Body of pancreas (tissue), 4 donors: ENCODE measurements at regions not wholly inside any gene's neighbourhood (a gene's known extent, or its start where the extent isn't known, plus 50 kb on each side); places are given as distances from the start of the nearest gene placed in this dataset.

ENCODE experiments used
- ATAC-seq: fragments of 150-250 bp; one replicate; pipeline ENCODE4 v1.9.1; 2016
- DNase-seq, 4 donors: peaks; one replicate each; pipeline ENCODE4 v3.0.0-alpha.2; 2019
- H3K27ac ChIP-seq, 4 donors: fragments of 200-600 bp; sonication (generic); 1 replicate in 3 of 4; 2 replicates in 1 of 4; pipeline versions ENCODE4 v1.5.1 to v1.6.1; 2016 to 2019; ENCODE audit warnings: mild to moderate bottlenecking in 1 of 4, mixed read lengths in 1 of 4, moderate library complexity in 1 of 4
- H3K27me3 ChIP-seq, 2 donors: fragments of 200-600 bp; sonication (generic); one replicate each; pipeline ENCODE4 v1.6.0; 2016; ENCODE audit warnings: mild to moderate bottlenecking in 1 of 2
- H3K36me3 ChIP-seq, 2 donors: fragments of 200-600 bp; sonication (generic); replicated peaks in 1 of 2; 2 replicates each; pipeline ENCODE4 v1.5.1; 2016; ENCODE audit warnings: low read depth in 2 of 2; ENCODE audit not compliant: insufficient read depth in 1 of 2
- H3K4me1 ChIP-seq: fragments of 200-600 bp; sonication (generic); one replicate; pipeline ENCODE4 v1.6.0; 2016
- H3K4me3 ChIP-seq, 2 donors: fragments of 200-600 bp; sonication (generic); 1 replicate in 1 of 2; 2 replicates in 1 of 2; pipeline ENCODE4 v1.5.1; 2016 to 2019
- H3K9me3 ChIP-seq, 3 donors: fragments of 200-600 bp; sonication (generic); 1 replicate in 2 of 3; 2 replicates in 1 of 3; pipeline ENCODE4 v1.5.1; 2016
- POLR2A ChIP-seq, 3 donors: fragments of 450-650 bp; IDR thresholded peaks; one replicate each; pipeline ENCODE4 v1.6.1; 2016; ENCODE audit warnings: antibody characterized with exemption in 3 of 3, mild to moderate bottlenecking in 2 of 3
- WGBS, 2 donors: methylation state at CpG; one replicate each; pipeline ENCODE4 v1.1.5; 2017; 5-methylcytosine and 5-hydroxymethylcytosine counted together
- intact Hi-C: fragments of 100-400 bp; cut with DNase I; formaldehyde crosslinking; loops from one replicate; pipeline ENCODE4 v1.15.1; 2023
- TF ChIP-seq, protein P1 (sequence below), 7 experiments: fragments of 450-650 bp in 4 of 7; fragments of 200-600 bp in 3 of 7; sonication (generic) in 3 of 7; IDR thresholded peaks; one replicate each; pipeline ENCODE4 v1.5.1; 2016 to 2019; ENCODE audit warnings: antibody characterized with exemption in 7 of 7

DNA sequence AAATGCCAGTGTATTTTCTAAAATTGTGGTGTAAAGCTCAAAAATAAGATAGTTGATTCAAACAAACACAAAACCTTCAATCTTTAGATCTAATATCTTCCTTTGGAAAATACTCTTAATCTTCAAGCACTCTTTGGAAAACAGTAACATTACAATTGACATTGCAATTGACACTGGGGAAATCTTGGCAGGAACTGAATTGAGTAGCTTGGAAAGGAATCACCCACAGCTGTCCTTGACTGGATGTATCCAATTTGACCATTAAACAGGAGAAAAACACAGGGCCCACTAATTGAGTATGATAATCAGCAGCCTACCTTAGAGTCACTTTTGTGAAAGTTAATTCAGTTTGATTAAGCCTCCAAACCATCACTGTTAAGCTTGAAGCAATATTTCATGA, 776.7 kb downstream of the DTWD2 start:
- Histone ChIP-seq H3K27me3 (no peaks in the 10 kb centered on the region), H3K4me3 (no peak overlapping the region), H3K27ac (no peak overlapping the region), H3K36me3 (no peaks in the 10 kb centered on the region), H3K9me3 (peaks cover 0 to 11% (median 0%) of the 10 kb centered on the region in 3 donors), H3K4me1 (no peaks in the 10 kb centered on the region)
- no peak for TF ChIP-seq POLR2A (IDR thresholded peaks at IDR 0.05)
- no peak for DNase-seq
- ATAC-seq, result no peak
- intact Hi-C loops, result no loop called here

DNA sequence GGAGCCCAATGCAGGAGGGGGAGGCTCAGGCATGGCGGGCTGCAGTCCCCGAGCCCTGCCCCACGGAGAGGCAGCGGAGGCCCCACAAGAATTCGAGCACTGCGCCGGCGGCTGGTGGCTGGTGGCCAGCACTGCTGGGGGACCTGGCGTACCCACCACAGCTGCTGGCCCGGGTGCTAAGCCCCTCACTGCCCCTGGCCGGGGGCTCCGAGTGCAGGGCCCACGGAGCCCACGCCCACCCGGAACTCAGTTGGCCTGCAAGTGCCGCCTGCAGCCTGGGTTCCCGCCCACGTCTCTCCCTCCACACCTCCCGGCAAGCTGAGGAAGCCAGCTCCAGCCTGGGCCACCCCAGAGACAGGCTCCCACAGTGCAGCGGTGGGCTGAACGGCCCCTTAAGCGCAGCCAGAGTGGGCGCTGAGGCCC, 780.3 kb downstream of the DTWD2 start:
- ATAC-seq (no peak), DNase-seq (no peak)
- H3K4me3 ChIP-seq, result no peak overlapping the region
- 88 to 92% methylated on average over 10 to 23 of the region's 23 CpGs for WGBS, 2 donors
- TF ChIP-seq POLR2A (IDR thresholded peaks at IDR 0.05), result no peak
- TF ChIP-seq, protein P1, sequence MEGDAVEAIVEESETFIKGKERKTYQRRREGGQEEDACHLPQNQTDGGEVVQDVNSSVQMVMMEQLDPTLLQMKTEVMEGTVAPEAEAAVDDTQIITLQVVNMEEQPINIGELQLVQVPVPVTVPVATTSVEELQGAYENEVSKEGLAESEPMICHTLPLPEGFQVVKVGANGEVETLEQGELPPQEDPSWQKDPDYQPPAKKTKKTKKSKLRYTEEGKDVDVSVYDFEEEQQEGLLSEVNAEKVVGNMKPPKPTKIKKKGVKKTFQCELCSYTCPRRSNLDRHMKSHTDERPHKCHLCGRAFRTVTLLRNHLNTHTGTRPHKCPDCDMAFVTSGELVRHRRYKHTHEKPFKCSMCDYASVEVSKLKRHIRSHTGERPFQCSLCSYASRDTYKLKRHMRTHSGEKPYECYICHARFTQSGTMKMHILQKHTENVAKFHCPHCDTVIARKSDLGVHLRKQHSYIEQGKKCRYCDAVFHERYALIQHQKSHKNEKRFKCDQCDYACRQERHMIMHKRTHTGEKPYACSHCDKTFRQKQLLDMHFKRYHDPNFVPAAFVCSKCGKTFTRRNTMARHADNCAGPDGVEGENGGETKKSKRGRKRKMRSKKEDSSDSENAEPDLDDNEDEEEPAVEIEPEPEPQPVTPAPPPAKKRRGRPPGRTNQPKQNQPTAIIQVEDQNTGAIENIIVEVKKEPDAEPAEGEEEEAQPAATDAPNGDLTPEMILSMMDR (IDR thresholded peaks at IDR 0.05), result no peak
- peaks cover 0 to 11% (median 0%) of the 10 kb centered on the region in 3 donors for H3K9me3 ChIP-seq
- H3K27me3 ChIP-seq, result no peaks in the 10 kb centered on the region
- intact Hi-C loops, result no loop called here
- no peak overlapping the region for H3K27ac ChIP-seq
- H3K4me1 ChIP-seq, result no peaks in the 10 kb centered on the region
- H3K36me3 ChIP-seq, result no peaks in the 10 kb centered on the region

DNA sequence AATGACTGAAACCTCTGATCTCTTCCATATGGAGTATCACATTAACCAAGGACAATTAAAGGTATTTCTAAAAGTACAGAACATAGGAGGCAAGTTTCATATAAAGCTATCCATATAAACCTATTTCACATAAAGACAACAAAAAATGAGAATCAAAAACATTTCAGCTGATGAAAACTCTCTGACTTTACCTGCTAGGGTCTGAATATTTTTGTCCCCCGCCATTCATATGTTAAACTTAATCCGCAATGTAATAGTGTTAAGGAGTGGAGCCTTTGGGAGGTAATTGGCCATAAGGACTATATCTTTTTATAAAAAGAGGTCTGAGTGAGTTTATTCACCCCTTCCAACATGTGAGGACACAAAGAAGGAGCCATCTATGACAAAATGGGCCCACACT, 788.5 kb downstream of the DTWD2 start:
- WGBS, 2 donors, result 81 to 89% methylated on average over 2 of the region's 2 CpGs
- Histone ChIP-seq H3K36me3 (no peaks in the 10 kb centered on the region), H3K9me3 (no peaks in the 10 kb centered on the region), H3K4me1 (no peaks in the 10 kb centered on the region), H3K4me3 (no peak overlapping the region), H3K27me3 (no peaks in the 10 kb centered on the region), H3K27ac (no peak overlapping the region)
- ATAC-seq, result no peak
- intact Hi-C loops, result no loop called here
- DNase-seq, result no peak
- no peak for TF ChIP-seq POLR2A (IDR thresholded peaks at IDR 0.05)
- TF ChIP-seq, protein P1 (IDR thresholded peaks at IDR 0.05), result no peak

DNA sequence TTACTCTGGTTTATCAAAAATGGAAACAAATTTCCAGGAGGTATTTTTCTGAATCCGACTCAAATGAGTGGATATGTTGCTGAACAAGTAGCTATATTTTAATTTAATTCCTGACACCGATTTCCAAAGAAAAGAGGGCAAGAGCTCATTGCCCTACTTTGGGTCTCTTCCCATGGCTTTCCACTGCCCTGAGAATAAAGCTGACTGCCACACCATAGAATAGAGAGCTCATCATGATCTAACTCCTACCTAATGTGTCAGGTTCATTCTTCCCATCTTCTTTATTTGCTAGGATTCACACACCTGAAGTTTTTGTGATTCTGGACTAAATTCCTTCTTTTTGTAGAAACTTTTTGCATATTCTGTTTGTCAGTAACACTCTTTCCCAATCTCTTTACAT, 792.1 kb downstream of the DTWD2 start:
- intact Hi-C loops, result no loop called here

DNA sequence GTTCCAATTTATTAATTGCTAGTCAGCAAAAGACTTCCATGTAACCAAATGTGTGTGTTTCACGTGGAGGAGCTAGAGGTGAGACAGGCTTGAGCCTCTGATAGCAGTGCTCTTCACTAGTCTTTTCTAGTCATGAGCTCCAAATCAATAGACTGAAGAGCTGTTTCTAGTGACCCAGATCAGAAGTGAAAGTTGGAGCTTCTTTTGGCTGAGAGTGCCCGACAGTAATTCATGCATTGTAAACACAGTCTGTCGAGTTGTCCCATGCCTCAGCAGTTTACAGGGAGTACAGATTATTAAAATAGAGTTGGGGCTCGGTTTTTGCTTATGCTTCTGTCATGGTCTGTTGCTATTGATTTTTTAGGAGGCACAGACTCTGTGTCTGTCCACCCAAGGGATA, 793.1 kb downstream of the DTWD2 start:
- TF ChIP-seq POLR2A (IDR thresholded peaks at IDR 0.05), result no peak
- TF ChIP-seq, protein P1 (IDR thresholded peaks at IDR 0.05), result no peak
- DNase-seq (no peak), ATAC-seq (no peak)
- no peak overlapping the region for H3K4me3 ChIP-seq
- no peak overlapping the region for H3K27ac ChIP-seq
- no peaks in the 10 kb centered on the region for H3K4me1 ChIP-seq
- 27 to 42% methylated on average over 4 of the region's 4 CpGs for WGBS, 2 donors
- H3K9me3 ChIP-seq, result no peaks in the 10 kb centered on the region
- intact Hi-C loops, result no loop called here
- H3K36me3 ChIP-seq, result no peaks in the 10 kb centered on the region
- H3K27me3 ChIP-seq, result no peaks in the 10 kb centered on the region

More for the DNA sequence above, 792.1 kb downstream of the DTWD2 start:
- no peak for TF ChIP-seq POLR2A (IDR thresholded peaks at IDR 0.05)
- TF ChIP-seq, protein P1 (IDR thresholded peaks at IDR 0.05), result no peak
- WGBS, 2 donors, result 66 to 74% methylated on average over 2 of the region's 2 CpGs
- no peaks in the 10 kb centered on the region for H3K27me3 ChIP-seq
- H3K9me3 ChIP-seq, result no peaks in the 10 kb centered on the region
- DNase-seq (no peak), ATAC-seq (no peak)
- no peak overlapping the region for H3K4me3 ChIP-seq
- no peak overlapping the region for H3K27ac ChIP-seq
- no peaks in the 10 kb centered on the region for H3K36me3 ChIP-seq
- H3K4me1 ChIP-seq, result no peaks in the 10 kb centered on the region
